Esophagus squamous epithelium (tissue), 5 donors: ENCODE measurements at regions not wholly inside any gene's neighbourhood (a gene's known extent, or its start where the extent isn't known, plus 50 kb on each side); places are given as distances from the start of the nearest gene placed in this dataset.
"Not testable (repeated sequence)": the region's sequence is repeated elsewhere in the genome, so short reads cannot be mapped to it uniquely, and the experiment has no call there.

ENCODE experiments used
- DNase-seq: peaks from one replicate; lab custom pipeline; 2025; lab: John Stamatoyannopoulos, UW
- H3K27ac ChIP-seq, 4 donors: fragments of 200-600 bp; sonication (generic); one replicate each; pipeline ENCODE4 v1.5.1; 2016 to 2019; ENCODE audit warnings: mild to moderate bottlenecking in 1 of 4
- H3K27me3 ChIP-seq, 4 donors: fragments of 200-600 bp; sonication (generic); 1 replicate in 3 of 4; 2 replicates in 1 of 4; pipeline versions ENCODE4 v1.5.1 to v1.6.0; 2017 to 2021; ENCODE audit warnings: antibody characterized with exemption in 1 of 4
- H3K36me3 ChIP-seq, 3 donors: fragments of 200-600 bp; sonication (generic); one replicate each; pipeline ENCODE4 v1.5.1; 2016 to 2019
- H3K4me1 ChIP-seq, 3 donors: fragments of 200-600 bp; sonication (generic); one replicate each; pipeline ENCODE4 v1.5.1; 2017 to 2019
- H3K4me3 ChIP-seq, 4 donors: fragments of 200-600 bp; sonication (generic); 1 replicate in 3 of 4; 2 replicates in 1 of 4; pipeline ENCODE4 v1.5.1; 2016 to 2019; ENCODE audit warnings: mild to moderate bottlenecking in 2 of 4, moderate library complexity in 1 of 4
- H3K9me3 ChIP-seq, 3 donors: fragments of 200-600 bp; sonication (generic); one replicate each; pipeline ENCODE4 v1.5.1; 2016 to 2019
- CTCF ChIP-seq, 6 experiments: fragments of 450-650 bp in 4 of 6; fragments of 200-600 bp in 2 of 6; sonication (generic) in 2 of 6; IDR thresholded peaks; one replicate each; pipeline ENCODE4 v1.5.1; 2016 to 2019; ENCODE audit warnings: antibody characterized with exemption in 6 of 6, mild to moderate bottlenecking in 4 of 6, moderate library complexity in 4 of 6
- POLR2A ChIP-seq, 4 donors: fragments of 450-650 bp; IDR thresholded peaks; one replicate each; pipeline ENCODE4 v1.6.1; 2017; ENCODE audit warnings: antibody characterized with exemption in 4 of 4, mild to moderate bottlenecking in 4 of 4, moderate library complexity in 3 of 4
- WGBS, 2 donors: methylation state at CpG; one replicate each; pipeline ENCODE4 v1.1.5; 2018; 5-methylcytosine and 5-hydroxymethylcytosine counted together
- intact Hi-C: fragments of 100-400 bp; cut with DNase I; formaldehyde crosslinking; loops from one replicate; pipeline ENCODE4 v1.15.0; 2022
- donor health status: DM: yes; HTN: yes; CAD: no.

GRCh38 chr19:28316464-28316863 is 896.5 kb downstream of the UQCRFS1 start:
- Histone ChIP-seq H3K4me3 (no peak overlapping the region), H3K4me1 (peaks cover 0 to 3% (median 0%) of the 10 kb centered on the region in 3 donors), H3K36me3 (no peaks in the 10 kb centered on the region), H3K27ac (no peak overlapping the region), H3K9me3 (no peaks in the 10 kb centered on the region), H3K27me3 (no peaks in the 10 kb centered on the region)
- WGBS, 2 donors = 47 to 68% methylated on average over 7 of the region's 7 CpGs
- intact Hi-C loops = no loop called here
- DNase-seq = no peak
- TF ChIP-seq POLR2A (IDR thresholded peaks at IDR 0.05) (no peak), CTCF (IDR thresholded peaks at IDR 0.05) (no peak)

GRCh38 chr19:28314756-28315155 is 898.2 kb downstream of the UQCRFS1 start:
- Histone ChIP-seq H3K4me1 (peaks cover 0 to 3% (median 0%) of the 10 kb centered on the region in 3 donors), H3K36me3 (no peaks in the 10 kb centered on the region), H3K27ac (no peak overlapping the region), H3K27me3 (no peaks in the 10 kb centered on the region), H3K4me3 (no peak overlapping the region), H3K9me3 (no peaks in the 10 kb centered on the region)
- 83 to 87% methylated on average over 3 of the region's 3 CpGs for WGBS, 2 donors
- intact Hi-C loops = no loop called here
- DNase-seq = no peak
- no peak for TF ChIP-seq POLR2A (IDR thresholded peaks at IDR 0.05)
- no peak for TF ChIP-seq CTCF (IDR thresholded peaks at IDR 0.05)

GRCh38 chr19:28314287-28314686 is 898.7 kb downstream of the UQCRFS1 start:
- no peak overlapping the region for H3K27ac ChIP-seq
- 50 to 58% methylated on average over 1 to 3 of the region's 4 CpGs for WGBS, 2 donors
- intact Hi-C loops = no loop called here

GRCh38 chr19:28313633-28314032 is 899.3 kb downstream of the UQCRFS1 start:
- WGBS, 2 donors = 52 to 61% methylated on average over 10 of the region's 10 CpGs
- no peak for DNase-seq

More at GRCh38 chr19:28314287-28314686, 898.7 kb downstream of the UQCRFS1 start:
- Histone ChIP-seq H3K4me3 (no peak overlapping the region), H3K36me3 (no peaks in the 10 kb centered on the region), H3K27me3 (no peaks in the 10 kb centered on the region), H3K4me1 (peaks cover 0 to 3% (median 0%) of the 10 kb centered on the region in 3 donors), H3K9me3 (no peaks in the 10 kb centered on the region)
- no peak for DNase-seq
- no peak for TF ChIP-seq POLR2A (IDR thresholded peaks at IDR 0.05)
- no peak for TF ChIP-seq CTCF (IDR thresholded peaks at IDR 0.05)

GRCh38 chr19:28312269-28312668 is 900.7 kb downstream of the UQCRFS1 start:
- TF ChIP-seq CTCF (IDR thresholded peaks at IDR 0.05) (no peak), POLR2A (IDR thresholded peaks at IDR 0.05) (no peak)
- intact Hi-C loops = no loop called here
- H3K27me3 ChIP-seq = no peaks in the 10 kb centered on the region
- peaks cover 0 to 3% (median 0%) of the 10 kb centered on the region in 3 donors for H3K4me1 ChIP-seq
- no peak for DNase-seq
- H3K4me3 ChIP-seq = no peak overlapping the region
- no peaks in the 10 kb centered on the region for H3K36me3 ChIP-seq
- peaks cover 0 to 5% (median 0%) of the 10 kb centered on the region in 3 donors for H3K9me3 ChIP-seq
- 84 to 87% methylated on average over 8 of the region's 8 CpGs for WGBS, 2 donors
- no peak overlapping the region for H3K27ac ChIP-seq

More at GRCh38 chr19:28313633-28314032, 899.3 kb downstream of the UQCRFS1 start:
- TF ChIP-seq CTCF (IDR thresholded peaks at IDR 0.05) = no peak
- TF ChIP-seq POLR2A (IDR thresholded peaks at IDR 0.05) = no peak
- H3K4me1 ChIP-seq = peaks cover 0 to 3% (median 0%) of the 10 kb centered on the region in 3 donors
- H3K36me3 ChIP-seq = no peaks in the 10 kb centered on the region
- H3K9me3 ChIP-seq = no peaks in the 10 kb centered on the region
- H3K27me3 ChIP-seq = no peaks in the 10 kb centered on the region
- peak overlapping the region in 1 of 4 donors; percentile 21 for H3K4me3 ChIP-seq
- H3K27ac ChIP-seq = no peak overlapping the region
- intact Hi-C loops = no loop called here

- H3K4me1 ChIP-seq, DNase-seq, H3K27ac ChIP-seq, H3K9me3 ChIP-seq, H3K27me3 ChIP-seq, intact Hi-C loops, H3K36me3 ChIP-seq, H3K4me3 ChIP-seq: not testable (repeated sequence)
- WGBS, 2 donors = 55 to 73% methylated on average over 1 of the region's 2 CpGs
Observed at GRCh38 chr19:28310829-28311228, 902.1 kb downstream of the UQCRFS1 start.
